ENCODE measurements at regions not wholly inside any gene's neighbourhood (a gene's known extent, or its start where the extent isn't known, plus 50 kb on each side); places are given as distances from the start of the nearest gene placed in this dataset.
A peak's percentile ranks its signal among the peaks of the same experiment; 100 is the strongest.
"Not testable (repeated sequence)": the region's sequence is repeated elsewhere in the genome, so short reads cannot be mapped to it uniquely, and the experiment has no call there.

DNA sequence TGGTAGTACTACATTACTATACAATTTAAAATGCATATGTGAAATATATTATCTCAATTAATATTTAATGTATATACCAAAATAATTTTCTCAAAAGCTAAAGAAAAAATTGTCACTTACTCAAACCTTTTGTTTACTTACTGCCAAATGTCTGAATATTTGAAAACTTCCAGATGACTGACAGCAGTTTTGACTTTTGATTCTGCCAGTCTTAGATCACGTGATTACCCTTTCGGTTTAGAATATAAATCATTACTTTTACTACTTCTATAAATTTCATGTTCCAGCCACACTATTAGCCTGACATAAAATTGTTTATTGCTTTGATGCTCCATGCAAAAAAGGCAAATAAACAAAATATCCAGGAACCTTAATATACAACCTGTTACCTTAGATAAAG lies 680.7 kb upstream of the ID4 start:
- DNase-seq (ENCODE audit: low read depth): no peak

DNA sequence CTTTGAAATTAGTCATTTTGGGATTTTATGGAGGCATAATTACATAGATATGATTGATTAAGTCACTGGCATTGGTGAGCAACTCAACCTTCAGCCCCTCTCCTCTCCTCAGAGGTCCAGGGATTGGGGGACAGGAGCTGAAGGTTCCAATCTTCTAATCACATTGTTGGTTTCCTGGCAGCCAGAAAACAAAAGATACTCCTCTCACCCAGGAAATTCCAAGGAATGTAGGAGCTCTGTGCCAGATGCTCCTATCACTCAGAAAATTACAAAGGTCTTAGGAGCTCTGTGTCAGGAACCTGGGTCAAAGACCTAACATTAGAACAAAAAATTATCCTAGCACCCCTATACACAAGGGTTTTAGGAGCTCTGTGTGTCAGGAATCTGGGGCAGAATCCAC lies 679.7 kb upstream of the ID4 start:
- no peak for DNase-seq (ENCODE audit: low read depth)

DNA sequence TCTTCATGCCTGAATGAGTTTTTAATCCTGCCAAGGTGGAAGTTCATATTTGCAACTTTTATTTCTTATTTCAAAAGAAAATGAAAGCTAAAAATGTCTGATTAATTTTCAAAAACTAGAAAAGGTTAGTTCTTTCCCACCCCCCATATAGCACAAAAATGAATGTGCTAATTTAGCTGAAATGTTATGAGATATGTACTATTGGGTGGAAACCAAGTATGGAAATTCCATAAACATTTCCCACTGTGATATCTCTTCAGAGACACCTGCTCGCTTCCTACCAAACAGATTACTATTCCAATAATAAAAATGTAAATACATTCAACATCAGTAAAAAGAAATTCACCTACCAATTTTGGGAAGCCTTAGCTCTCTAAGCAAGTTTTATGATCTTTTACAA lies 678.6 kb upstream of the ID4 start:
- DNase-seq (ENCODE audit: low read depth): no peak

DNA sequence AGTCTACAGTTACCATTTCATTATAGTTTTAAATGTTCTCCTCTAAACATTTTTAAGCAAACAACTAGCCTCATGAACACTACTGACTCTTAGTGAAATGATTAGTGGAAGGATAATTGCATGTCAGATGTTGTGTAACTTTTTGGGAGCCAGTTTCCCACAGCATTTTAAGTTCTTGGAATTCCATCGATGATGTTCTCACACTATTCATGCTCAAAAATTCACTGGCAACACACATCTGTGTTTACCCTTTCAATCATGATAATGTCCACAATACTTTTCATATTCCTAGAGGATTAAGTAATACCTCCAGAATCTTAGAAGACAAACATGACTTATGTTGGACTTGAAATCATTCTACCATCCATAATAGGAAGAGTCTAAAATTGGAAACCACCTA lies 678.1 kb upstream of the ID4 start:
- DNase-seq (ENCODE audit: low read depth): no peak

DNA sequence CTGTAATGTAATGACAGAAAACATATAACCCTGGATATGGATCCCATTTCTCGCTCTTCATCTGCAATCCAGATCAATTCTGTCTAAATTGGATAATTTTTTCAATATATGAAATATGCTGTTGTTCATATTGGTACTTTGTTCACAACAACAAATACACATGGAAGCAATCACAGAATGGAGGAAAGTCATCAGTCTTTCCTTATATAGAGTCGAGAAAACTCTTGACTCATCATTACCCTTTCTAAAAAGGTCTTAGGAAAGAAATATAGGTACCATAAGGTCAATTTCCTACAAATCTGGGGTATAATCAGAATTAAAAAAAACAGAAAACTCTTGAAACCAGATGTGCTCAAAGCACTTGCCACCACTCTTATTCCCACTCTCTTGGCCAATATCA lies 677.6 kb upstream of the ID4 start:
- no peak for DNase-seq (ENCODE audit: low read depth)

DNA sequence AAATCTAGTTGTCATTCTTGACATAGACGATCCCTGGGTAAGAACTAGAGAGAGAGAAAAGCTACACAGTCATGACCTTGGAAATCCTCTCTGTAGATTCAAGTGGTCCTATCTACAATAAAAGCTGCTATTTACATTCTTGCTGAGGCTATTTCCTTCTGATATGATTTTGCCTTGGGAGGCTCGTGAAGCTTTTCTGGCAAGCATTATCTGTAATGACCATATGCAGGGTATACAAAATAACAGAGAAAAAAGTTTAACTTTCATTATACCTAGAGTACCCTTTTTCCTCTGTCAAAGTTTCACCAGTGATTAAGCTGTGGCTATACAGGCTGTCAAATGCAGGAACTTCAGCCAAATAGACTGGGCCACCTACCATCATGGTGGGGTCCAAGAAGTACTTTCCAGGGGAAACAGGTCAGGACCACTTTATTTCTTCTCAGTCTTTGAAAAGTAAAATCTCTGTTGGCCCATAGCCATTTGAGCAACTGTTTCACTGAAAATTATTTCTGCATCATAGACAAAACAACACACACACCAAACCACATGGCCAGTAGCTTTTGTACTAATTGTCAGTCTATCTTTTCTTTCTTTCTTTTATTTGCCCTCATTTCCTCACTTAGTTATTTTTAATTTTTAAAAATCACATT lies 677.0 kb upstream of the ID4 start:
- no peak for DNase-seq (ENCODE audit: low read depth)

- DNase-seq (ENCODE audit: low read depth): no peak
Measured at GRCh38 chr6:19167251-19167650, 669.9 kb upstream of the ID4 start.

- no peak for DNase-seq (ENCODE audit: low read depth)
Measured at GRCh38 chr6:19169366-19169765, 667.8 kb upstream of the ID4 start.

GRCh38 chr6:19175023-19175422 lies 662.1 kb upstream of the ID4 start:
- DNase-seq (ENCODE audit: low read depth): no peak

DNA sequence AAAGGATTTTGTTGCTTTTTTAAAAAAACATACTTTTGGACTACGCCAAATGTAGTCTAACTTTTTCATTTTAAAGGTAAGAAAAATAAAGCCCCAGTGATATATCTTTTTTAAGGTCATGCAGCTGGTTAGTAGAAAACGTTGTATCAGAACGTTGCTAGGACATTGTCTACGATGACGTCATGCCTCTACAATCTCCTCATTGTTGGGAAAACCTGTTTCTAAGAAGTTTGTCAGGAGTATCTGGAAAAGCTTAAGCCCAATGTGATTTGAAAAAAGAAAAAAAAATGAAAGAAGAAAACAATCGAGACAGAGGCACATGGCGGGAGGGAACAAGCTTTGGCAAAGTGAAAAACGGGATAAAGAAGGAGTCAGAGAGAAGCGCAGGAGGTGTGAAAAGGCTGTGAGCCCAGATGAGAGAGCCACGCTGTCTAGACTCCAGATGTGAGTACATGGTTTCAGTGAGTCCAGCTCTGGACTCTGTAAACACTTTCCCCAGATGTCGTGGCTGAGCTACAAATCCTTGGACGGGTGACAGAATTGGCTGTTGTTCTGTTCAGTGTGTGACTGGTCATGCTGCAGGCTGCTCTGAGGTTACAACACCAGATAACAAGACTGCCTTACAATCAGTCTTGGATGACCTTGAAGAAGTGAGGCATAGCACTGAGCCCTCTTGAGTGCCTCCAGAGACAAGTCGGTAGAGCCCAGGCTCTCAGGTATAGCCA lies 656.7 kb upstream of the ID4 start:
- DNase-seq (ENCODE audit: low read depth): no peak

- no peak for DNase-seq (ENCODE audit: low read depth)
Measured at GRCh38 chr6:19181211-19181610, 656.0 kb upstream of the ID4 start.

DNA sequence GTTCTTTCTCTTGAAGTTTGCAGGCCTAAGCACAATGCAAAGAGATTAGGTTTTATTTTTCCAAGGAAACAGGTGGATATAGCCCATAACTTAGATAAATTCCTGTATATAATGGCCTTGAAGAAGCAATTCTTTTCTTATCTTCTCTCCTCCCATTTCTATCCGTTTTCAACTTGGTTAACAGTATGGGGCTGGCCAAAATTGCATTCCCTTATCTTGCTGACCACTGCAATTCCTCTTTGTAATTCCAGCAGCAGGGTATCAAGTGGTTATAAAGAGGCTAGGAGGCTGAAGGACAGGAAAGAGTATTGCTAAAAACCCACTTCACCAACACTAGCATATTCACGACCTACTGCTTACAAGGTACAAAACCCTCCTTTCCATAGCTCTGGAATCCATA lies 643.5 kb upstream of the ID4 start:
- no peak for DNase-seq (ENCODE audit: low read depth)

GRCh38 chr6:19204445-19204844 lies 632.7 kb upstream of the ID4 start:
- DNase-seq (ENCODE audit: low read depth): no peak

DNA sequence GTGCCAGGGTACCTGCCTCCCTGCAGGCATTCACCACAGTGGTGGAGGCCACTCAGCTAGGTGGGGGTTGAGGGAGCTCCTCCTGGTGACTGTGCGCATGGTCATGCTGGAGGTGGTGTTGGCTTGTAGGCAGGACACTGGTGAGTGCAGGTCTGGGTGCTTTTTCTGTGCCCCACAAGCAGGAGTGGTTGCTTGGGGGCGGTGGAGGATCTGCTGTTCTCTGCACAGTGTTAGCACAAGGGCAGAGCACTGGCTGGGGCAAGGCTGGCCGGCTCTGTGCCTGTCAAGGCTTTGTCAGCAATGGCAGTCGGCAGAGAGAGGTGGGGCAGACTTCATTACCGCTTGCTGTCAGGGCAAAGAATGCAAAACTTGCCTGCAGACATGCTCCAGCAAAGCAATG lies 632.1 kb upstream of the ID4 start:
- no peak for DNase-seq (ENCODE audit: low read depth)

DNA sequence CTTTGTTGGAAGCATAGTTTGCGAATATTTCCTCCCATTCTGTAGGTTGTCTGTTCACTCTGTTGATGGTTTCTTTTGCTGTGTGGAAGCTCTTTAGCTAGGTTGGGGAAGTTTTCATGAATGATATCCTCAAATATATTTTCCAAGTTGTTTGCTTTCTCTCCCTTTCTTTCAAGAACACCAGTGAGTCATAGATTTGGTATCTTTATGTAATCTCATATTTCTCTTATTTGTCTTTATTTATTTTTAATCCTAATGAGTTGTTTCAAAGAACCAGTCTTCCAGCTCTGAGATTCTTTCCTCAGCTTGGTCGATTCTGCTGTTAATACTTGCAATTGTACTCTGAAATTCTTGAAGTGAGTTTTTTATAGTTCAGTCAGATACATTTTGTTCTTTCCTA lies 628.0 kb upstream of the ID4 start:
- no peak for DNase-seq (ENCODE audit: low read depth)

- DNase-seq (ENCODE audit: low read depth): peak; percentile 3
Measured at GRCh38 chr6:19210849-19211590, 626.1 kb upstream of the ID4 start.

DNA sequence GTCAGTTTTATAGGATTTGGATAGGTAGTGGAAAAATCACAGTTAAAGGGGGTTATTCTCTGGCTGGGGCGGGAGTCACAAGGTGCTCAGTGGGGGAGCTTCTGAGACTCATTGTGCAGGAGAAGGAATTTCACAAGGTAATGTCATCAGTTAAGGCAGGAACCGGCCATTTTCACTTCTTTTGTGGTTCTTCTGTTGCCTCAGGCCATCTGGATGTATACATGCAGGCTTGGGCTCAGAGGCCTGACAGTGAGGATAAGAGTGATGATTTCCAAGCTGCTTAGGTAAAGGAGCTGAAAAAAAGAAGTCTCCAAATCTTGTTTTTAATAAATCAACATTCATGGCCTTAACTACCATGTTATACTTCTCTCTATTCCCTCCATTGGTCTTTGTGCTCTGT lies 622.9 kb upstream of the ID4 start:
- DNase-seq (ENCODE audit: low read depth): no peak

DNA sequence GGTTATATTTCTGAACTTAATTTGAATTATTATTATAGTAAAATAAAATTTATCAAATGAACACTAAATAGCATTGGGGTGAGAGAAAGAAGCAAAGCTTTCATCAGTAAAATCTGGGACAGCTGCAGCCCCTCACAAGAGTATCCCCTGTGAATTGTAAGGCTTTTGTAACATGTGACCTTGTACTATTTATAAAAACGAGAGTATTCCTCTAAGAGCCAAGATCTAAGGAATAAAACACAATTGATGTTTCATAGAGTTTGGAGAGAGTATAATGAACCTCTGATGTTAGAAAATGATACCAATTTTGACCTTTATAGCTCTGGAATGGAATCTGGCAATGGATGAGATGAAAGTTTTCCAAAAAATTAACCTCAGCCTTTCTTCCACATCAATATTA lies 617.2 kb upstream of the ID4 start:
- no peak for DNase-seq (ENCODE audit: low read depth)

DNA sequence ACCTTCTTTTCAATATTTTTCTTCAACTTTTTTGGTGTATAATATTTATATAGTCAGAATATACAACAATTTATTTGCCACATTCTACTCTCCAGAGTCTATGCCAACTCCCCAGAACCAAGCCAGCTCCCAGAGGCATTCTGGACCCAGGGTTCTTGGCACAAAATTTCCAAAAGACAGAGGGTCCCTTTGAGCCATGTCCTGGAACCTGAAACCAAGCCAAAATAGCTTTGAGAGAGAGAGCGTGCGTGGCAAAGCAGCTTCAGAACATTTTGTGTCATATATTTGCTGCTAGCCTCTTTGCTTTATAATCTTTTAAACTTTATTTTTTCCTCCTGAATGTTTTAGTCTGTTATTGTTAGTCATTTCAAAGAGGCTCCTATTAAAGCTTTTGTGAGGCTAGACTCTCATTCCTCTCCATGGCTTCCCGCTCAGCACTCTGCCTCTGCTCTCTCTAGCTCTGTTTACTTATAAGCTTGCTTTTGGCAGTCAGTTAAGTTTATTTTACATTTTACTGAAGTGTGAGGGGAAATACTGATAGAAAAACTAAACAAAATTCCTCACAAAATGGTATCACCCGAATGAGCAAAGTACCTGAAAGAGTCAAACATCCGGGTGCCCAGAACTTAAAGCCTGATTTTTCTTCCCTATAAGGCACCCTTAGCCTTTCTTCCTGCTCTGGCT lies 605.1 kb upstream of the ID4 start:
- no peak for DNase-seq (ENCODE audit: low read depth)

GRCh38 chr6:19245656-19246055 lies 591.5 kb upstream of the ID4 start:
- DNase-seq (ENCODE audit: low read depth): no peak

DNA sequence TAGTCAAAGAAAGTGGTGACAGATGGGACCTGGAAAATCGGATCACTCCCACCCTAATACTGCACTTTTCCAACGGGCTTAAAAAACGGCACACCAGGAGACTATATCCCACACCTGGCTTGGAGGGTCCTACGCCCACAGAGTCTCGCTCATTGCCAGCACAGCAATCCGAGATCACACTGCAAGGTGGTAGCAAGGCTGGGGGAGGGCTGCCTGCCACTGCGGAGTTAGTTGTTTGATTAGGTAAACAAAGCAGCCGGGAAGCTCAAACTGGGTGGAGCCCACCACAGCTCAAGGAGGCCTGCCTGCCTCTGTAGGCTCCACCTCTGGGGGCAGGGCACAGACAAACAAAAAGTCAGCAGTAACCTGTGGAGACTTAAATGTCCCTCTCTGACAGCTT lies 590.0 kb upstream of the ID4 start:
- not testable (repeated sequence) for DNase-seq (ENCODE audit: low read depth)

GRCh38 chr6:19256123-19256522 lies 581.0 kb upstream of the ID4 start:
- not testable (repeated sequence) for DNase-seq (ENCODE audit: low read depth)

GRCh38 chr6:19261642-19262041 lies 575.5 kb upstream of the ID4 start:
- no peak for DNase-seq (ENCODE audit: low read depth)

Data from ELR (cell line).